GM12864 (cell line): ENCODE measurements at regions not wholly inside any gene's neighbourhood (a gene's known extent, or its start where the extent isn't known, plus 50 kb on each side); places are given as distances from the start of the nearest gene placed in this dataset.

ENCODE experiments used
- DNase-seq: peaks from one replicate; pipeline ENCODE4 v3.0.0-alpha.2; 2011; ENCODE audit warnings: low read depth
- H3K4me3 ChIP-seq: 2 replicates; pipeline ENCODE4 v1.5.1; 2011; ENCODE audit warnings: mild to moderate bottlenecking, low read depth, low read length, control low read depth
- TF ChIP-seq, protein P1 (sequence below): IDR thresholded peaks from 2 replicates; pipeline ENCODE4 v1.5.1; 2011; ENCODE audit warnings: low read depth, mild to moderate bottlenecking, moderate library complexity, low read length, control low read depth, inconsistent platforms; ENCODE audit errors: missing control alignments

DNA sequence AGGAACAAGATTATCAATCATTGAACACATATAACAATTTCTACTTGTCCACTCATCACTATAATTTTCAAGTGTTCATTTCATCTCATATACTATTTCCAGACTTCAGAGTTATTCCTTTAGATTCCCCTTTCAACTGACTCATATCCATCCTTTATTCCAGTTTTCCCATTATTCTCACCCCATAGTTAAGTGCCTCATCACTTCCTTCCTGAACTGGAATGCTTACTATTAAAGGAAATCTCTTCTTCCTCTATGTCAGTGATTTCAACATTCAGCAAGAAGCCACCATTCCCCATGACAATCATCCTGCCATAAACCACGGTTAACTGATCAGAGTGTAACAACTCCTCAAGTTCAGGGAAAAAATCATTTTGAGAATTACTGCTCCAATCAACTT lies 198.9 kb downstream of the FBXO8 start:
- H3K4me3 ChIP-seq = no peak overlapping the region
- no peak for DNase-seq
- TF ChIP-seq, protein P1, sequence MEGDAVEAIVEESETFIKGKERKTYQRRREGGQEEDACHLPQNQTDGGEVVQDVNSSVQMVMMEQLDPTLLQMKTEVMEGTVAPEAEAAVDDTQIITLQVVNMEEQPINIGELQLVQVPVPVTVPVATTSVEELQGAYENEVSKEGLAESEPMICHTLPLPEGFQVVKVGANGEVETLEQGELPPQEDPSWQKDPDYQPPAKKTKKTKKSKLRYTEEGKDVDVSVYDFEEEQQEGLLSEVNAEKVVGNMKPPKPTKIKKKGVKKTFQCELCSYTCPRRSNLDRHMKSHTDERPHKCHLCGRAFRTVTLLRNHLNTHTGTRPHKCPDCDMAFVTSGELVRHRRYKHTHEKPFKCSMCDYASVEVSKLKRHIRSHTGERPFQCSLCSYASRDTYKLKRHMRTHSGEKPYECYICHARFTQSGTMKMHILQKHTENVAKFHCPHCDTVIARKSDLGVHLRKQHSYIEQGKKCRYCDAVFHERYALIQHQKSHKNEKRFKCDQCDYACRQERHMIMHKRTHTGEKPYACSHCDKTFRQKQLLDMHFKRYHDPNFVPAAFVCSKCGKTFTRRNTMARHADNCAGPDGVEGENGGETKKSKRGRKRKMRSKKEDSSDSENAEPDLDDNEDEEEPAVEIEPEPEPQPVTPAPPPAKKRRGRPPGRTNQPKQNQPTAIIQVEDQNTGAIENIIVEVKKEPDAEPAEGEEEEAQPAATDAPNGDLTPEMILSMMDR = no peak

DNA sequence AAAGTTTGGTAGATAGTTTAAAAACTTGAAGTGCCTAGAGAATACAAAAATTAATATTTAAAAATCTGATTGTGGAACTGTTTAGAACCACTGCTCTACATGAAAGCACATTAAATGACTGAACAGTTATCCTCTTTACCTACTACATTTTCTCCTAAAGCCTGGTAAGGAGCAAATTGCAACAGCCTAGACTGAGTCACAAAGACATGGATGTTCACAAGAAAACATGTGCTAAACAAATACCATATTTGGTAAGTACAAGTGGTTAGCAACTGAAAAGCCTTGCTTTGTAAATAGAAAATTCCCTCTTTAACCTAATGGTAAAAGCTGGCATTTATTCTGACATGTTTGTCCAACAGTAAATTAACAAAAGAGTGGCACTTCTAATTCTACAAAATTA lies 203.1 kb downstream of the FBXO8 start:
- TF ChIP-seq, protein P1 = no peak
- no peak for DNase-seq
- no peak overlapping the region for H3K4me3 ChIP-seq

DNA sequence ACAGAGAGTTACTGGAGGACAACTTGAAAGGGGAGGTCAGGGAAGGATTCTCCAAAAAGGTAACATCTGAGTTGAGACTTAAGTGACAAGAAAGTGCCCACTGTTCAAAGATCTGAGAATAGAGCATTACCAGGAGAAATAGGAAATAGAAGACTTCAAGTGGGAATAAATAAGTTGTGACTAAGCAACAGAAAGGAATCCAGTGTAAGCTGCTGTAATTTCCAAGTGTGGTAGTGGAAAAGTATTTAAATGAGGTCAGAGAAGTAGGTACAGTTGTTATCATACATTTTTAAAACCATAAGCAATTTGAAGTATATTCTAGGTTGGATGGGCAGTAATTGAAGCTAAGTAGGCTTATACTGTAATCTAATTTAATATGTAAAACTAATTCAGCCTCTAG lies 211.9 kb downstream of the FBXO8 start:
- TF ChIP-seq, protein P1 = no peak
- no peak overlapping the region for H3K4me3 ChIP-seq
- DNase-seq = no peak

DNA sequence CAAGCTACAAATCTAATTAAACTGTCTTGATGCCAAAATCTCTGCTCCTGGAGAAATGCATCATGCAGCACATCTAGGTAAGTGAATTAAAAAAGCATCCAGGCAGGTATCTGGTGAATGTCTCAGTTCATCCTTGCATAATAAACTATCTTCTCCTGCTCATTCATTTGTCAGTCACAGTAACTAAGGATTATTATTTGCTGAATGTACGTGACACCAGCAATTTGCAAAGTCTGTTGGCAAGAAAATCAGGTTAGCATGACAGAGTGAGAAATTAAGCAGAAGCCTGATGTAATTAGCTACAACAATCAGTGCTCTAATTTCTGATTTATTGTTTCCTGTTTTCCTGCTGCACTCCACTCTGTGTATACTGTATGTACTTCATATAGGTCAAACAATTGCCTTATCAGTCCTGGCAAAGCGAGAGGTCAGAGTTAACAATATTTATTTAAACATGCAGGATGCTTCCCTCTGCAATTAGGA lies 213.6 kb downstream of the FBXO8 start:
- DNase-seq = no peak
- no peak overlapping the region for H3K4me3 ChIP-seq
- TF ChIP-seq, protein P1 = no peak

DNA sequence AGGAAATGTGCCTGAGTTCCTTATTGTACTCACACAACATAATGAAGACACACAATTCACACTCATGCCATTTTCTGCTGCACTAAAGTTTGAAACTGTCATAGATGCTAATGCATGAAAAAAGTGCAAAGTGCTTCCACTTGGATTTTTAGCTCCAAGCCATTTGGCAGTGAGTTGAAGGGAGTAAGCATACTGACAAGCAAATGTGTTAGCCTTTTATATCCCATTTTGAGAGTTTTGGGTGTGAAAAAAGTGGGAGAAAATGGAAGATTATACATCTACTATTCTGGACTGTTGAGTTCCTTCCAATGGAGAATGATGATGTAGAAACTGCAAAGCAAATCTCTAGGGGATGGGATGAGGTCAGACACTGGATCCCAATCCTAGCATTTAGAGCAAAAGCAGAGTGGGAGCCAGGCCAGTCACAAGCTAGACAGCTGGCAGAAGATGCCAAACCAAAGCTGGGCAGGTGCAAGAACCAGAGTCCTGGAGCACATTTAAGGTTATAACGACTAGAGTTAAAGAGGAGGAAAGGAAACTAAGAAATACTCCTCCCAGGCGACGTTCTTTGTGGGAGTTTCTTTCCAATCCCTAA lies 216.8 kb downstream of the FBXO8 start:
- TF ChIP-seq, protein P1 = no peak
- no peak overlapping the region for H3K4me3 ChIP-seq
- DNase-seq = no peak

DNA sequence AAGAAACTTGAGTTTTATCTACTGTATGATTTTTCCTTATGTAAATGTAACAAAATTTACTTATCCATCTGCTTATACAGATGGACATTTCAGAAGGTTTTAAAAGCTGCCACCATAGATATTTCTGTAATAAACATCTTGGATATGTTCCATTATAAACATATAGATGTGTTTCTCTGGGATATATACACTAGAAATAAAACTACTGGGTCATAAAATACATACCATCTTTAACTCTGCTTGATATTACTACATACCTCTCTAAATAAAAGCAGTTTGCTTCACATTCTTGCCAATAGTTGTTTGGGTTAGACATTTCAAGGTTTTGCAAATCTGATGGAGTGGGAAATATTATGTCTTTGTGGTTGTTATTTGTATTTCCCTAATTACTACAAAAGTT lies 220.6 kb downstream of the FBXO8 start:
- no peak overlapping the region for H3K4me3 ChIP-seq
- TF ChIP-seq, protein P1 = no peak
- DNase-seq = no peak

DNA sequence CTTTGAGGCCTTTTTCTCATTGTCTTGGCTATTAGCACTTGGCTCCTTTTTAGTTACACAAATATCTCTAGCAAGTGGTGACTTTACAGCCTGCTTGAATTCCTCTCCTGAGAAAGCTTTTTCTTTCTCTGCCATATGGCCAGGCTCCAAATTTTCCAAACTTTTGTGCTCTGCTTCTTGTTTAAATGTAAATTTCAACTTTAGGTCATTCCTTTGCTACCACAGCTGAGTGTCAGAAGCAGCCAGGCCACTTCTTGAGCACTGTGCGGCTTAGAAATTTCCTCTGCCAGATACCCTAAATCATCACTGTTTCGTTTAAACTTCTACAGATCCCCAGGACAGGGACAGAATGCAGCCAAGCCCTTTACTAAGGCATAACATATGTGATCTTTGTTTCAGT lies 222.4 kb downstream of the FBXO8 start:
- DNase-seq = no peak
- TF ChIP-seq, protein P1 = no peak
- no peak overlapping the region for H3K4me3 ChIP-seq
